Right cardiac atrium (tissue), 5 donors: ENCODE measurements at regions not wholly inside any gene's neighbourhood (a gene's known extent, or its start where the extent isn't known, plus 50 kb on each side); places are given as distances from the start of the nearest gene placed in this dataset.
A peak's percentile ranks its signal among the peaks of the same experiment; 100 is the strongest.

ENCODE experiments used
- ATAC-seq, 2 donors: fragments of 200-7000 bp; cut with Tn5 transposase; one replicate each; pipeline versions ENCODE4 v1.8.0 to v1.9.1; 2020; ENCODE audit warnings: moderate library complexity in 2 of 2, mild to moderate bottlenecking in 1 of 2
- DNase-seq, 3 donors: peaks; one replicate each; pipeline ENCODE4 v3.0.0-alpha.2; 2020
- H3K27ac ChIP-seq: one replicate; pipeline ENCODE4 v1.5.1; 2013; ENCODE audit warnings: mild to moderate bottlenecking, low read length, control low read depth, moderate library complexity
- H3K27me3 ChIP-seq: one replicate; pipeline ENCODE4 v1.6.1; 2013; ENCODE audit not compliant: control insufficient read depth, insufficient read depth
- H3K4me1 ChIP-seq: one replicate; pipeline ENCODE4 v1.6.1; 2013; ENCODE audit warnings: low read length; ENCODE audit not compliant: control insufficient read depth, insufficient read depth
- H3K4me3 ChIP-seq: one replicate; pipeline ENCODE4 v1.5.1; 2013; ENCODE audit warnings: low read length, control low read depth
- H3K9me3 ChIP-seq: one replicate; pipeline ENCODE4 v1.6.1; 2013; ENCODE audit warnings: low read length; ENCODE audit not compliant: control insufficient read depth
- WGBS: extraction: QIAGEN DNeasy Blood & Tissue Kit; methylation state at CpG from one replicate; pipeline ENCODE4 v1.1.7; 2013; 5-methylcytosine and 5-hydroxymethylcytosine counted together
- intact Hi-C, 4 donors: fragments of 100-400 bp; cut with DNase I; formaldehyde crosslinking; loops; one replicate each; pipeline versions ENCODE4 v1.11.0 to v1.14.0; 2022 to 2023
- donor health status: healthy with polysubstance abuse.
- donor health status: DM: no; HTN: yes; CAD: no.
- donor health status: DM: no; HTN: no; CAD: no.
- donor health status: DM: no; HTN: yes; CAD: no; lungs with severe emphysema.
- donor health status: DM: yes; HTN: yes; CAD: no.

DNA sequence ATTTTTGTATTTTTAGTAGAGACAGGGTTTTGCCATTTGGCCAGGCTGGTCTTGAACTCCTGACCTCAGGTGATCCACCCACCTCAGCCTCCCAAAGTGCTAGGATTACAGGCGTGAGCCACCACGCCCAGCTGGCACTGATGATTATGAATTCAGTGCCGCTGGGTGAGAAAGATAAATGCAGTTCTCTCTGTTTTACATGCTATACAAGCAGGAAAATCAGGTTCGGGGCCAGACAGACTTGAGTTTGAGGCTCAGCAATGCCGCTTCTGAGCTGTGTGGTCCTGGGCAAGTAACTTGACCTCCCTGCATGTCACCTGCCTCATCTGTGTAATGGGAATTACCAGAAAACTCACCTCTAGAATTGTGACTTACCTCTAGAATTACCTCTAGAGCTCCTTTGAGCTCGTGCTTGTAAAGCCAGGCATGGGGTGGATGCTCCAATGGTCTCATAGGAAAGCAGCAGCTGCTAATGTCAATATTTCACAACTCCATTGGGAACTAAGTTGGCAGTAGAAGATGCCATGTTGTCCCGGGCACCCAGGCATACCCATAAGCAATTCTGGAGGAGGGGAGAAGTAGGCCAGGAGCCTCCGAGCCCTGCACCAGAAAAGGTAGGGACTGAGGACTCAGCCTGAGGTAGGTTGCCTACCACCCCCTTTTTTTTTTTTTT lies 119.8 kb upstream of the SLC25A33 start:
- H3K27ac ChIP-seq = no peak overlapping the region
- no peaks in the 10 kb centered on the region for H3K4me1 ChIP-seq
- 93% methylated on average over 8 of the region's 8 CpGs for WGBS
- H3K9me3 ChIP-seq = no peaks in the 10 kb centered on the region
- no peak for DNase-seq
- no peak for ATAC-seq
- intact Hi-C loops = no loop called here
- H3K27me3 ChIP-seq = no peaks in the 10 kb centered on the region
- H3K4me3 ChIP-seq = no peak overlapping the region

GRCh38 chr1:9420835-9421532 lies 118.3 kb upstream of the SLC25A33 start:
- Histone ChIP-seq H3K27ac (no peak overlapping the region), H3K4me3 (no peak overlapping the region), H3K9me3 (no peaks in the 10 kb centered on the region), H3K4me1 (no peaks in the 10 kb centered on the region), H3K27me3 (no peaks in the 10 kb centered on the region)
- DNase-seq = no peak
- ATAC-seq = no peak
- intact Hi-C loops = no loop called here
- 92% methylated on average over 5 of the region's 5 CpGs for WGBS

DNA sequence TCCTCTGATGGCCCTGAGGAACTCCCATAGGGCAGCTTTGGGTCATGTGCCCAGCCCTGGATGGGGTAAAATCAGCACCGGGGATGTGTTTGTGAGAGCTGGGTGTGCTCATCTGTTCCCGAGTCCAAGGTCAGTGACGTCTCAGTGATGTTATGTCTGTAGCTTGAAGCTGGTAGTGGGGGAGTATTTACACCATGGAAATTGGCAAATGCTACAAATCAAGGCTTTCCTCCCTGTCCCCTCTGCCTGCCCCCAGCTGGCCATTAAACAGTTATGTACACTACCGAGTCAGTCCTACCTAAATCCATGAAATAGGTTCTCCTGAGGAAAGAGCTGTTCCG lies 117.8 kb upstream of the SLC25A33 start:
- DNase-seq (no peak), ATAC-seq (no peak)
- Histone ChIP-seq H3K4me3 (no peak overlapping the region), H3K27ac (no peak overlapping the region), H3K4me1 (no peaks in the 10 kb centered on the region), H3K9me3 (no peaks in the 10 kb centered on the region), H3K27me3 (no peaks in the 10 kb centered on the region)
- WGBS = 64% methylated on average over 5 of the region's 5 CpGs
- intact Hi-C loops = no loop called here

GRCh38 chr1:9422321-9422720 lies 116.9 kb upstream of the SLC25A33 start:
- ATAC-seq = no peak
- WGBS = 85% methylated on average over 14 of the region's 14 CpGs
- no peak for DNase-seq
- Histone ChIP-seq H3K4me3 (no peak overlapping the region), H3K4me1 (no peaks in the 10 kb centered on the region), H3K27ac (no peak overlapping the region), H3K9me3 (no peaks in the 10 kb centered on the region), H3K27me3 (no peaks in the 10 kb centered on the region)
- intact Hi-C loops = no loop called here

- DNase-seq = no peak
- Histone ChIP-seq H3K9me3 (no peaks in the 10 kb centered on the region), H3K27me3 (no peaks in the 10 kb centered on the region), H3K27ac (no peak overlapping the region), H3K4me3 (no peak overlapping the region), H3K4me1 (no peaks in the 10 kb centered on the region)
- 85% methylated on average over 12 of the region's 12 CpGs for WGBS
- ATAC-seq = no peak
- intact Hi-C loops = no loop called here
Observed at GRCh38 chr1:9422911-9423505, 116.3 kb upstream of the SLC25A33 start.

GRCh38 chr1:9424261-9424660 lies 115.0 kb upstream of the SLC25A33 start:
- ATAC-seq (no peak), DNase-seq (no peak)
- intact Hi-C loops = no loop called here
- no peak overlapping the region for H3K27ac ChIP-seq
- H3K27me3 ChIP-seq = no peaks in the 10 kb centered on the region
- 58% methylated on average over 4 of the region's 4 CpGs for WGBS
- H3K4me1 ChIP-seq = no peaks in the 10 kb centered on the region
- no peaks in the 10 kb centered on the region for H3K9me3 ChIP-seq
- no peak overlapping the region for H3K4me3 ChIP-seq

DNA sequence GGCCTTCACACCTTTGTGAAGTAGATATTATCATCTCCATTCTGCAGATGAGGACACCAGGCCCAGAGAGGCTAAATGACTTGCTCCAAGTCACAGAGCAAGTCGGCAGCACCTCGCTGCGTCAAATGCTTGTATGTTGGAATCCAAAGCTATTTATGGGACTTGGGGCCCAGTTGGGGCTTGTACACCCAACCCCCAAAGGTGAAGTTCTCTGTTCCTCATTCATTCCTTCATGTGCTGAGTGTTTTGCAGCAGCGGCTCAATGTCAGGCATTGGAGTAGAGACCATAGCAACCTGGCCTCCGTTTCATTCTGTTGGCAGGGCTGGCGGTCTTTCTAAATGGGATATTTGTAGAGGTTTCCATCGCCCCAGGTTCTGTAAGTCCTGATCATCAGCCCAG lies 113.4 kb upstream of the SLC25A33 start:
- DNase-seq = no peak
- ATAC-seq = no peak
- no peaks in the 10 kb centered on the region for H3K9me3 ChIP-seq
- WGBS = 74% methylated on average over 7 of the region's 7 CpGs
- peaks cover 2% of the 10 kb centered on the region for H3K4me1 ChIP-seq
- intact Hi-C loops = no loop called here
- H3K4me3 ChIP-seq = no peak overlapping the region
- H3K27me3 ChIP-seq = no peaks in the 10 kb centered on the region
- no peak overlapping the region for H3K27ac ChIP-seq

- no peak for DNase-seq
- ATAC-seq = no peak
Observed at GRCh38 chr1:9426291-9426711, 113.0 kb upstream of the SLC25A33 start.

DNA sequence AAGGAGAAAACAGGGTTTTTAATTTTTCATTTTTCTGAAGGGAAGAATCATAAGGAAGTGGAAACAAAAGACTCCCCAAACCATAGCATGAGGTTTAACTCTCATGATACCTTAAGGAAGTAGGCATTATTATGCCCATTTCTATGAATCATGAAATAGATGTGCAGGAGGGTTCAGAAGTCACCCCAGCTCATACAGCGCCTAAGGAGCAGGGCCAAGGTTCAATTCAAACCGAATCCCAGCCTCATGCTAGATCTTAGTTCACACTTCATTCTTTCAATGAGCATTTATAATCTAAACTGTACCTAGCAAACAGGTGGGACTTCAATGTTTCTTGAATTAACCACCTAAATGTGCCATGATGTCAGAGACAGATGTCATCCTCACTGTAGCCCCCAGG lies 111.9 kb upstream of the SLC25A33 start:
- WGBS = 93% methylated on average over 2 of the region's 2 CpGs
- peaks cover 2% of the 10 kb centered on the region for H3K4me1 ChIP-seq
- no peak overlapping the region for H3K27ac ChIP-seq
- no peaks in the 10 kb centered on the region for H3K9me3 ChIP-seq
- intact Hi-C loops = no loop called here
- H3K27me3 ChIP-seq = no peaks in the 10 kb centered on the region
- no peak overlapping the region for H3K4me3 ChIP-seq
- DNase-seq (no peak), ATAC-seq (no peak)

More at GRCh38 chr1:9426291-9426711, 113.0 kb upstream of the SLC25A33 start:
- Histone ChIP-seq H3K4me3 (no peak overlapping the region), H3K9me3 (no peaks in the 10 kb centered on the region), H3K27ac (no peak overlapping the region), H3K4me1 (peaks cover 2% of the 10 kb centered on the region), H3K27me3 (no peaks in the 10 kb centered on the region)
- intact Hi-C loops = no loop called here
- WGBS = 56% methylated on average over 13 of the region's 13 CpGs

GRCh38 chr1:9428601-9429341 lies 110.5 kb upstream of the SLC25A33 start:
- DNase-seq (peak; percentile 99 to 100 (median 99)), ATAC-seq (peak; percentile 97 to 98)
- no peaks in the 10 kb centered on the region for H3K9me3 ChIP-seq
- H3K27me3 ChIP-seq = no peaks in the 10 kb centered on the region
- intact Hi-C loops = no loop called here
- H3K4me1 ChIP-seq = peaks cover 2% of the 10 kb centered on the region
- 3% methylated on average over 48 of the region's 48 CpGs for WGBS
- peak overlapping the region; percentile 42 for H3K4me3 ChIP-seq
- H3K27ac ChIP-seq = peak overlapping the region; percentile 84

DNA sequence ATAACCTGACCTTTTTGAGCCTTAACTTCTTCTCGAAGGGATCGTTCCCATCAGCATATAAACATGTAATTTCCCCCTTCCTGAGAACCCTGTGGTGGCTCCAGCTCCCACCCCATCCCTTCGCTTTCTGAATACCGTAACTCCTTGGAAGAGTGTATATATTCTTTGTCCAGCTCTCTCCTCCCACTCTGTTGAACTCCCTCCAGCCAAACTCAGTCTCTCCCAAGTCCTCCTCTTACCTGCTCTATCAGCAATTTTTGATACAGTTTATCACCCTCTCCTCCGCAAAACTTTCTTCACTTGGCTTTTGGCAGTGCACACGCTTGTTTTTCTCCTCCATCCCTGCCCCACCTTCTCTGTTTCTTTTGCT lies 109.9 kb upstream of the SLC25A33 start:
- Histone ChIP-seq H3K27me3 (no peaks in the 10 kb centered on the region), H3K4me3 (peak overlapping the region; percentile 42), H3K27ac (peak overlapping the region; percentile 80), H3K4me1 (peaks cover 2% of the 10 kb centered on the region), H3K9me3 (no peaks in the 10 kb centered on the region)
- intact Hi-C loops = no loop called here
- WGBS = 22% methylated on average over 6 of the region's 6 CpGs
- DNase-seq (no peak), ATAC-seq (peak; percentile 2 to 15)
